Fibroblast of mammary gland (primary cell): ENCODE measurements at regions not wholly inside any gene's neighbourhood (a gene's known extent, or its start where the extent isn't known, plus 50 kb on each side); places are given as distances from the start of the nearest gene placed in this dataset.

Experiments
- DNase-seq: peaks from one replicate; pipeline ENCODE4 v3.0.0-alpha.2; 2010; ENCODE audit warnings: low read depth
- H3K4me3 ChIP-seq: 2 replicates; pipeline ENCODE4 v1.5.1; 2011; ENCODE audit warnings: low read depth, mild to moderate bottlenecking, low read length, moderate library complexity; ENCODE audit not compliant: control insufficient read depth
- TF ChIP-seq, protein P1 (sequence below): conservative IDR thresholded peaks from 2 replicates; pipeline ENCODE4 v1.5.1; 2011; ENCODE audit warnings: low read depth, low read length, inconsistent platforms; ENCODE audit not compliant: control insufficient read depth, insufficient read depth

- no peak for DNase-seq
- no peak overlapping the region for H3K4me3 ChIP-seq
- TF ChIP-seq, protein P1, sequence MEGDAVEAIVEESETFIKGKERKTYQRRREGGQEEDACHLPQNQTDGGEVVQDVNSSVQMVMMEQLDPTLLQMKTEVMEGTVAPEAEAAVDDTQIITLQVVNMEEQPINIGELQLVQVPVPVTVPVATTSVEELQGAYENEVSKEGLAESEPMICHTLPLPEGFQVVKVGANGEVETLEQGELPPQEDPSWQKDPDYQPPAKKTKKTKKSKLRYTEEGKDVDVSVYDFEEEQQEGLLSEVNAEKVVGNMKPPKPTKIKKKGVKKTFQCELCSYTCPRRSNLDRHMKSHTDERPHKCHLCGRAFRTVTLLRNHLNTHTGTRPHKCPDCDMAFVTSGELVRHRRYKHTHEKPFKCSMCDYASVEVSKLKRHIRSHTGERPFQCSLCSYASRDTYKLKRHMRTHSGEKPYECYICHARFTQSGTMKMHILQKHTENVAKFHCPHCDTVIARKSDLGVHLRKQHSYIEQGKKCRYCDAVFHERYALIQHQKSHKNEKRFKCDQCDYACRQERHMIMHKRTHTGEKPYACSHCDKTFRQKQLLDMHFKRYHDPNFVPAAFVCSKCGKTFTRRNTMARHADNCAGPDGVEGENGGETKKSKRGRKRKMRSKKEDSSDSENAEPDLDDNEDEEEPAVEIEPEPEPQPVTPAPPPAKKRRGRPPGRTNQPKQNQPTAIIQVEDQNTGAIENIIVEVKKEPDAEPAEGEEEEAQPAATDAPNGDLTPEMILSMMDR: no peak
Observed at GRCh38 chr13:40103864-40104263, 448.4 kb downstream of the COG6 start.

GRCh38 chr13:40105231-40105630 lies 449.8 kb downstream of the COG6 start:
- TF ChIP-seq, protein P1: no peak
- no peak overlapping the region for H3K4me3 ChIP-seq
- no peak for DNase-seq

- H3K4me3 ChIP-seq: peak overlapping the region; percentile 3
- TF ChIP-seq, protein P1: no peak
- peak; percentile 98 for DNase-seq
Observed at GRCh38 chr13:40109351-40109844, 453.9 kb downstream of the COG6 start.

- H3K4me3 ChIP-seq: no peak overlapping the region
- TF ChIP-seq, protein P1: no peak
- peak; percentile 96 for DNase-seq
Observed at GRCh38 chr13:40113643-40114304, 458.3 kb downstream of the COG6 start.

- TF ChIP-seq, protein P1: no peak
- peak; percentile 38 for DNase-seq
- H3K4me3 ChIP-seq: no peak overlapping the region
Observed at GRCh38 chr13:40114305-40114896, 458.9 kb downstream of the COG6 start.

DNA sequence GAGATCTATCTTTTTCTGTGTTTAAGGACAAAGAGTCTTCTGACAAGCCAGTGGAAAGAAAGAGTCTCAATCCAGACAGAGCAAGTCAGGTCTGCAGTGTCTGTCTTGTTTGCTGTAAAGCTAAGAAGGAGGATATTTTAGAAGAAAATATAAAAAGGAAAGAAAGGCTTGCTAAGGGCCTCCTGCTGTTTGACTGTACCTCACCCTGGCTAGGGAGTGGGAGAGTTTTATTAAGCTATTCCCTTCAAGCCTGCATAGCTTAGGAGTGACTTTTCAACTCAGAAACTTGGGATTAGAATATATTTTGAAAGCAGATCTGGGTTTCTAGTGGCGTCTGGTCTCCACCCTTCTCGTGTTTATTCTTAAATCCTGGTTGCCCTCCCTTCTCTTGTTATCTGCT lies 460.0 kb downstream of the COG6 start:
- DNase-seq: no peak
- TF ChIP-seq, protein P1: no peak
- no peak overlapping the region for H3K4me3 ChIP-seq
